GM21723 (cell line): ENCODE measurements at regions not wholly inside any gene's neighbourhood (a gene's known extent, or its start where the extent isn't known, plus 50 kb on each side); places are given as distances from the start of the nearest gene placed in this dataset.
"Not testable (repeated sequence)": the region's sequence is repeated elsewhere in the genome, so short reads cannot be mapped to it uniquely, and the experiment has no call there.

ENCODE experiments used
- ATAC-seq: cut with Tn5 transposase; IDR thresholded peaks from one replicate; pipeline ENCODE4 v1.9.1; 2021; ENCODE audit warnings: mild to moderate bottlenecking, moderate library complexity; ENCODE audit not compliant: unreplicated experiment

- ATAC-seq: not testable (repeated sequence)
Observed at GRCh38 chr2:187610450-187610849, 56.2 kb upstream of the TFPI start.

GRCh38 chr2:187612857-187613256 lies 58.6 kb upstream of the TFPI start:
- no peak for ATAC-seq

DNA sequence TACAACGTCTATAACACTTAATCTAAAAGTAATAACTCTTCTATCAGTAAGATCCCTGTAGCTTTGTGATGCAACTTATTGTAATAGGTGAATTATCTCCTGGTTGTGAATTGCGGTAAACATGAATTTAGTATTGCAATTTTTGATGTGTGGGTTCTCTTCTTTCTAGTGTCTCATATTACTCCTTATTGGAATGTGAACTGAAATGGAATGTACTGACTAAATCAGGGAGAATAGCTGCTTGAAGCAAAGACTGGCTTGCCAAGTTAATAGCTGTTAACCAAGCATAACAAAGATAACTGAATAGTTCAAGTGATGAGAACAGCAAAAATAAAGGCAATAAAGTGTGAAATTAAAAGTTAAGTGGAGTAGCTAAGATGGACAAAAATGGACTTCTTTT lies 60.5 kb upstream of the TFPI start:
- no peak for ATAC-seq

DNA sequence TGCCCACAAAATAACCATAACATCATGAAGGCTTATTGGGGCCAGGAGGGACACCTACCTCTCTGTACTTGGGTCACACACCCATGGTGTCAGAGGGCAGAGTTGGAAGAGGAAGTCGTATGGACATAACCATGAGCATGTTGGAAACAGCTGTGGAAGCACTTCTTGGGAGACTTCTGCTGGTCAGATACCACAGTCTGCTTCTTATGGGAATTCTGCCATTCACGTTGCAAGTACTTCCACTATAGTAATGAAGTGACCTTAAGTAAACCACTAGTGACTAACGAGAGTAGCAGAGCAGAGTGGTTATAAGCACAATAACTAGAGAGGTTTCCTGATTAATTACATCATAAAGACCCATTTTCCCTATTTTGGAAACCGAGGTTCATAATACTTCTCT lies 61.1 kb upstream of the TFPI start:
- ATAC-seq: no peak

- no peak for ATAC-seq
Observed at GRCh38 chr2:187615902-187616301, 61.7 kb upstream of the TFPI start.

DNA sequence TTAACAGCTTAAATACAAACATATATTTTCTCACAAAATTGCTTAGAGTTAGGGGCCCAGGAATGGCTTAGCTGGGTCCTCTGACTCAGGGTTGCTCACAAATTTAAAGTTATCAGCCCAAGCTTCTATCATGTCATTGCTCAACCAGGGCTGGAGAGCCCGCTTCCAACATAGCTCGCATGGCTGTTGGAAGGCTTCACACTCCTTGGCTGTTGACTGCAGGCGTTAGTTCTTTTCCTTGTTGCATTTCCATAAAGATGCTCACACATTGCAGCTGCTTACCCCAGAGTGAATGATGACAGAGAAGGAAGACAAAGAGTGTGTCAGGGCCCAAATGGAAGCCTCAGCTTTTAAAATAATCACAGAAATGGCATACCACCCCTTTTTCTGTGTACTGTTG lies 62.9 kb upstream of the TFPI start:
- ATAC-seq: no peak

DNA sequence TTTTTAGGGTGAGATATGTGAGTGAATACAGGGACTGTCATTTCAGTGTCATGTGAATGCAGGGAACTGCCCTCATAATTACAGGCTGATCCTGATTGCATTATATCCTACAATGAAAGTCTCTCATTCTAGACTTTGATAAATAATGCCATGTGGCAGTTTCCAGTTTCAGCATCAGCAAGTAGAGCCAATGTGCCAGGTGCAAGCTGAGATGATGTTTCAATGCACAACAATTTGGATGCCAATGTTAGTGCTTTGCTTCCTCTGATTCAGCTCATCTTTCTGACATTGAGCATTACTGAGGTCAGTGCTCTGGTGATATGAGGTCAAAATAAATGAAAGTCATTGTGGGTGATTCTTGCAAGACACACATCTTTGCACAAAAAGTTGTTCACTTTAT lies 63.7 kb upstream of the TFPI start:
- no peak for ATAC-seq

DNA sequence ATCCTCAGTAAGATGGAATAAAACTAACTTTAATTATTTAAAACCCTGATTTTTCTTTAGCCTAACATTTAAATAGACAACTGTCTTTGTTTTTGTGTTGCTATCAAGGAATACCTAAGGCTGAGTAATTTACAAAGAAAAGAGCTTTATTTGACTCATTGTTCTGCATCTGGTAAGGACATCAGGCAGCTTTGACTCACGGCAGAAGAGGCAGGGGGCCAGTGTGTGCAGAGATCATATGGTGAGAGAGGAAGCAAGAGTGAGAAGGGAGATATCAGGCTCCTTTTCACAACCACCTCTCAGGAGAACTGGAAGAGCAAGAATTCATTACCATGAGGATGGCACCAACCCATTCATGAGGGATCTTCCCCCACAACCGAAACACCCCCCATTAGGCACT lies 64.6 kb upstream of the TFPI start:
- no peak for ATAC-seq

DNA sequence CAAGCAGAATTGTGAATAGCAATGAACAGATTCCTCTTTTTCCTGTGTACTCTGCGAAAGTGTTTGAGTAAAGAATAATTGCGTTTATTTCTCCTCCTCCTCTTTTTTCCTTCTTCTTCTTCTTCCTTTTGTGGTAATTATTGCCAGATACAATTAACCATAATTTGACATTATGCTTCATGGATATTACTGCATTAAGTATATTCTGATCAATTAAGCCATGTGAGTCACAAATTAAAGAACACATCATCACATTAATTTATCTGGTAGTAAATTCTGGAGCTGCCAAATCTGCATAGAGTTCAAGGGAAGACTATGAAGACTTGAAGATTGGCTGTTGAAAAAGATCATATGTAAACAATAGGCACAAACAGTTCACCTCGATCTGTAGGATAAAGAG lies 72.9 kb upstream of the TFPI start:
- ATAC-seq: no peak

DNA sequence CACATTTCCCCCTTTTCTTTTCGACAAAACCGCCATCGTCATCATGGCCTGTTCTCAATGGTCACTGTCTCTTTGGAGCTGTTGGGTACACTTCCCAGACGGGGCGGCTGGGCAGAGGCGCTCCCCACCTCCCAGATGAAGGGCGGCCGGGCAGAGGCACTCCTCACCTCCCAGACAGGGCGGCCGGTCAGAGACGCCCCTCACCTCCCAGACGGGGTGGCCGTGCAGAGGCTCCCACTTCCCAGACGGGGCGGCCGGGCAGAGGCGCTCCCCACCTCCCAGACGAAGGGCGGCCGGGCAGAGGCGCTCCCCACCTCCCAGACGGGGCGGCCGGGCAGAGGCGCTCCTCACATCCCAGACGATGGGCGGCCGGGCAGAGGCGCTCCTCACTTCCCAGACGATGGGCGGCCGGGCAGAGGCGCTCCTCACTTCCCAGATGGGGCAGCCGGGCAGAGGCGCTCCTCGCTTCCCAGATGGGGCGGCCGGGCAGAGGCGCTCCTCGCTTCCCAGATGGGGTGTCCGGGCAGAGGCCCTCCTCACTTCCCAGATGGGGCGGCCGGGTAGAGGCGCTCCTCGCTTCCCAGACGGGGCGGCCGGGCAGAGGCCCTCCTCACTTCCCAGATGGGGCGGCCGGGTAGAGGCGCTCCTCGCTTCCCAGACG lies 82.6 kb upstream of the TFPI start:
- ATAC-seq: not testable (repeated sequence)

- ATAC-seq: not testable (repeated sequence)
Observed at GRCh38 chr2:187637392-187637740, 83.1 kb upstream of the TFPI start.

DNA sequence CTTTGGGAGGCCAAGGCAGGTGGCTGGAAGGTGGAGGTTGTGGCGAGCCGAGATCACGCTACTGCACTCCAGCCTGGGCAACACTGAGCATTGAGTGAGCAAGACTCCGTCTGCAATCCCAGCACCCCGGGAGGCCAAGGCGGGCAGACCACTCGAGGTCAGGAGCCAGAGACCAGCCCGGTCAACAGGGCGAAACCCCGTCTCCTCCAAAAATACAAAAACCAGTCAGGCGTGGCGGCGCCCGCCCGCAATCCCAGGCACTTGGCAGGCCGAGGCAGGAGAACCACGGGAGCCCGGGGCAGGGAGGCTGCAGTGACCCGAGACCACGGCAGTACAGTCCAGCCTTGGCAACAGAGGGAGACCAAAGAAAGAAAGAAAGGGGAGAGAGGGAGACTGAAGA lies 83.5 kb upstream of the TFPI start:
- ATAC-seq: not testable (repeated sequence)

DNA sequence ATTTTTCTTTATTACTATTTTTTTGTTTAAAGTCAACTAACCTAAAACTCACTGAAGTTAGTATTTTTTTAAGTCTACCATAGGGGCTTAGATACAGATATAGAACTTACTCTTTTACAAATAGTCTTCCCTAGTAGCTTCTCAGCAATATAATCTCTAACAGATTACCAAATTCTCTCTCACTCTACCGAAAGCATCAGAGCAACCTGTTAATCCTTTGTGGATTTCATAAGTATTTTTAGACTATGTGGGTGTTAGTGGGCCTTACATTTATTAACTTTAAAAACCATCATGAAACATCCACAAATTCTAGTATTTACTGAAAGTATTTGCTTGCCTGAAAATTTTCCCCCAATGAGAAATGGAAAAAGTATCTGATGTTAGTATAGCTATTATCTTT lies 84.6 kb upstream of the TFPI start:
- no peak for ATAC-seq

- no peak for ATAC-seq
Observed at GRCh38 chr2:187640926-187641510, 86.8 kb upstream of the TFPI start.

DNA sequence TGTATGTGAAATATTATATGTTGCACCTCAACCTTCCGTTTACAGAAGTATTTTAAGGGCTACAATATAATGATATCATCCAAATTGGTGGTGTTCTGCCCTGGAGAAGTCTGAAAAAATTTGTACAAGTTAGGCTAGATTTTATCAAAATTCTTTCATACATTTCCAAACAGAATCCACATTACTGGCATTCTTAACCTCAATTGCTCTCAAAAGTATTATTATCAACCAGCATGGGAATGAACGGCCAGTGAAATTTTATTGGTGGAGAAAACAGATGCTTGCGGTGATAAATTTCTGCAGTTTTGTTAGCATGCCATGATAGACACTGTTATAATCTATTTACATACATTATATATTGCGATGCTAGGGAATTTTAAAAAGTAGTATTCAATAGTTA lies 88.3 kb upstream of the TFPI start:
- no peak for ATAC-seq

GRCh38 chr2:187644486-187644885 lies 90.3 kb upstream of the TFPI start:
- no peak for ATAC-seq

- no peak for ATAC-seq
Observed at GRCh38 chr2:187644981-187645380, 90.7 kb upstream of the TFPI start.

GRCh38 chr2:187646556-187646955 lies 92.3 kb upstream of the TFPI start:
- no peak for ATAC-seq

DNA sequence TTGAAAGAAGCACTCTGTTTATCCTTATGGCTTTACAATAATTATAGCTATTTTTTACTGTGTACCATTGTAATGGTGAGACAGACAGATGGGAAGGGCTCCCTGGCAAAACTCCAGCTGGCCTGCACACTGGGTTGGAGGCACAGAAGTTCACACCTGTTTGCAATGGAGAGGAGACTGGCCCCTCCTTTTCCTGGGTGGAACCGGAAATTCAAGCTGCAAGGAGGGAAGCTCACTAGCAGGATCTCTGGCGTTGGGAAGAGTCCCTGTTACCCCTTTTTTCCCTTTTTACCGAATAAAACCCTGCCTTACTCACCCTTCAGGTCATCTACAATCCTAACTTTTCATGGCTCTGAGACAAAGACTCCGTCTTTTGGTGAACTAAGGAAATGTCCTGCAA lies 100.3 kb upstream of the TFPI start:
- ATAC-seq: no peak

DNA sequence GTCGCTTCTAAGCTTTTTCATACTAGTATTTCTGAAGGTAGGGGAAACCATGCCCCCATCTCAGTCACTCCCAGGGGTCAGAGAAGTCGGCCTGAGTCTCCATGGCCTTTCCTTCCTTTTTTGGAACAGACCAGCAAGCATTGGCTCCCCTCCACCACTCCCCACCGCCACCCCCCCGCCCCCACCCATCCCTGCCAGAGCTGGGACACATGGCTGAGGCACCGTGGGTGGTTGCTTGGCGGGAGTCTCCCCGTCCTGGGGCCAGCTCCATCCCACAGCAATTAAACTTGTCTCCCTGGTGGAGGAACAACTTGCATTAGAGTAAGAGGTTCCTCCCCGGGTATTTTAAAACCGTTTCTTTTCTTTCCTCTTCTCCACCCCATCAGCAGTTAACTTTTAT lies 100.8 kb upstream of the TFPI start:
- no peak for ATAC-seq

DNA sequence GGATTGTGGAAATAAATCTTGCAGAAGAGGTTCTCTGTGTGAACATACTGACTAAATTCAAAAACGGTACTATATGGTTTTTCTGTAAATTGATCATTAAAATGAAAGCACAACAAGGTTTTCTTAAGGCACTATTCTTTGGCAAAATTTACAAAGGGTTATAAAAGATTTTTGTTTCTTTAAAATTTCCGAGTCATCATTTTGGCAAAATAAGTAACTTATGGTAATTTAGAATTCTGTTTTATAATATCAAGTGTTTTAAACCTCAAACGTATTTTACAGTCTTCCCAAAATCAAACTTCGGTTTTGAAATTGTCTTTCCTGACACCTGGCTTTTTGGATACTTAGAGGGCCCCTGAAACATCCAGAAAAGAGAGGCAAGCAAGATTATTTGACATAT lies 101.9 kb upstream of the TFPI start:
- no peak for ATAC-seq

- no peak for ATAC-seq
Observed at GRCh38 chr2:187658952-187659525, 104.8 kb upstream of the TFPI start.

DNA sequence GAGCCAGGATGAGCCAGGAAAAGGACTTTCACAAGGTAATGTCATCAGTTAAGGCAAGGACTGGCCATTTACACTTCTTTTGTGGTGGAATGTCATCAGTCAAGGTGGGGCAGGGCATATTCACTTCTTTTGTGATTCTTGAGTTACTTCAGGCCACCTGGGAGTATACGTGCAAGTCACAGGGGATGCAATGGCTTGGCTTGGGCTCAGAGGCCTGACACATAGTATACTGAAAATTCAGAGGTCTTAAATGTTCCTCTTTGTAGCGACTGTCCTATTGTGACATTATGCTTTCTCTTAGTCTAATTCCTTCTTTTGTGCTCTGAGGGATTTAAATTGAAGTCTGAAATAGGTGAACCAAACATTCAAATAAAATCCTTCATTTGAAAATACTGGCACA lies 121.8 kb upstream of the TFPI start:
- ATAC-seq: not testable (repeated sequence)
